ENCODE measurements at regions not wholly inside any gene's neighbourhood (a gene's known extent, or its start where the extent isn't known, plus 50 kb on each side); places are given as distances from the start of the nearest gene placed in this dataset.

- DNase-seq (ENCODE audit: low read depth), result no peak
These were observed 438.1 kb upstream of the CLINT1 start for GRCh38 chr5:158297002-158297527.

- no peak for DNase-seq (ENCODE audit: low read depth)
These were observed 435.8 kb upstream of the CLINT1 start for GRCh38 chr5:158294701-158295100.

- DNase-seq (ENCODE audit: low read depth), result no peak
These were observed 434.0 kb upstream of the CLINT1 start for GRCh38 chr5:158292981-158293380.

DNA sequence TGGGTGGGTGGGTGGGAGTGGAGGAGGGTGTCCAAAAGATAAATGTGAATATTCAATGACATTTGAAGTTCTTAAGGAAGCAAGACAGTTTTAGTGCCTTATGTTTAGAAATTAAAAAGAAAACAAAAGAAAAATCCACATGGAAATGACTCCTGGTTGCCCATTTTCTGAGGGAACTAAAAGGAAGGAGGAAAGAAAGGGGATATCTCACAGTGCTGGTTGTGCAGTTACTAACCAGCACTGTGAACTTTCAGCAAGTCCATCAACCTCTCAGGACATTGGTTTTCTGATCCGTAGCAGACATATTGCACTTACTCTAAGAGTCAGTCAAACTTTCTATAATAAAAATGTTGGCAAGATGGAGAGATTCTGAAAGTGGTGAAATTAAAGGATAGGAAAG, 431.0 kb upstream of the CLINT1 start:
- DNase-seq (ENCODE audit: low read depth), result no peak

GRCh38 chr5:158288272-158288657, 429.3 kb upstream of the CLINT1 start:
- no peak for DNase-seq (ENCODE audit: low read depth)

GRCh38 chr5:158287643-158288271, 428.8 kb upstream of the CLINT1 start:
- DNase-seq (ENCODE audit: low read depth), result peak; percentile 23

- no peak for DNase-seq (ENCODE audit: low read depth)
These were observed 427.9 kb upstream of the CLINT1 start for GRCh38 chr5:158286827-158287226.

- no peak for DNase-seq (ENCODE audit: low read depth)
These were observed 426.8 kb upstream of the CLINT1 start for GRCh38 chr5:158285698-158286097.

- no peak for DNase-seq (ENCODE audit: low read depth)
These were observed 425.3 kb upstream of the CLINT1 start for GRCh38 chr5:158284242-158284641.

GRCh38 chr5:158283397-158283796, 424.5 kb upstream of the CLINT1 start:
- DNase-seq (ENCODE audit: low read depth), result no peak

GRCh38 chr5:158278216-158278925, 419.4 kb upstream of the CLINT1 start:
- no peak for DNase-seq (ENCODE audit: low read depth)

- no peak for DNase-seq (ENCODE audit: low read depth)
These were observed 418.3 kb upstream of the CLINT1 start for GRCh38 chr5:158277276-158277675.

DNA sequence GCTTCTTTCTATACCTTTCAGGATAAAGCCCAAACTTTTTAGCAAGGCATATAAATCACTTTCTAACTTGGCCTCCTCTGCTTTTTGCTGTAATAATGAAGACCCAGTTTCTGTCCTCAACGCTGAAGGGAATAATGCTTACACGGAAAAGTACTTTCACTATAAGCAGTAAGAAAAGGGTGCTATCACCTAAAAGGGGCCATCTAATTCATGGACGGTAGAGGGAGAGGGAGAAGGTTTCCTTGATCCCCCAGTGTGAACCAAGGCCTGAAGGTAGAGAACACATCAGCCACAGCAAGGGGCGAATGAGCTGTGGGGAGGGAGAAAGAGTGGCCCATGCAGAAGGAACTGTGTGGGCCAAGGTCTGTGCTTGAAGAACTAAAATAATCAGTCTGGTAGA, 417.7 kb upstream of the CLINT1 start:
- DNase-seq (ENCODE audit: low read depth), result no peak

DNA sequence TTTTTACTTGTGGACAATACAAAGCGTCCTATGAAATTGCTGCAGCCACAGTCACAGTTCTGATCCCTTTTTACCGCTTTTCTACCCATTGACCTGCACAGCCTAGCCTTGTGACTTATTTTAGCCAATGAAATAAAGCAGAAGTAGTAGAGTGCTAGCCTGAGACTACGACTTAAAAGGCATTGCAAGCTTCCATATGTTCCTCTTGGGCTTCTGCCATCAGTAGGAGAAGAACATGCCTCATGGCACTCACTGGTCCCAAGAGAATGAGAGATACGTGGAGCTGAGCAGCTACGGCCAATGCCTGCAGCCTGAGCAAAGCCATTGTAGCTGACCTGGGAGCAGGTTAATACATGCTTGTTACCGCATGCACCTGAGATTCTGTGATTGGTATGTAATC, 416.6 kb upstream of the CLINT1 start:
- DNase-seq (ENCODE audit: low read depth), result no peak

- no peak for DNase-seq (ENCODE audit: low read depth)
These were observed 414.1 kb upstream of the CLINT1 start for GRCh38 chr5:158273035-158273434.

GRCh38 chr5:158272409-158272808, 413.5 kb upstream of the CLINT1 start:
- DNase-seq (ENCODE audit: low read depth), result no peak

DNA sequence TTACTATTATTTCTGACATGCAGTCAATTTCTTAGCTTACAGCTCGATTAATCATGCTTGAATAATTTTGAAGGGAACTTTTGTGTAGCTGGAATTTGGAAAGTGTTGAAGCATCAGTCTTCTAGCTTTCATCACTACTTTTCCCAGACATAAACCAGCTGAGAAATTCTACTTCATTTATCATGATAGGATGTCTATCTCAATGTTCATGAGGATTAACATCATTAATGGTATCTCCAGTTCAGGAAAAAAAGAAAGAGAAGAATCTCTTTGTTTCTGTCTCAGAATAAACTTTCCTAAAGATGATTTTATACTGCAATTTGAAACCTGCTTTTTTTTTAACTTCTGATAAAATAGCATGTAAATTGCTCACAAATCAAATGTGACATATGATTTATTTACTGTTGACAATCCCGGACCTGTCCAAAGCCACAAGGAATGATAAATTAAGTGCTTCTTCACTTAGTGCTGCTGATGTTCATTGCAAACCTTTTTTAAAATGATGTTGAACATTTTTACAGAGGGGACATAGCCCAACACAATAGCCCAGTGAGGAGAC, 412.1 kb upstream of the CLINT1 start:
- DNase-seq (ENCODE audit: low read depth), result no peak

GRCh38 chr5:158268286-158268685, 409.3 kb upstream of the CLINT1 start:
- no peak for DNase-seq (ENCODE audit: low read depth)

- no peak for DNase-seq (ENCODE audit: low read depth)
These were observed 408.3 kb upstream of the CLINT1 start for GRCh38 chr5:158267228-158267627.

GRCh38 chr5:158265931-158266700, 407.2 kb upstream of the CLINT1 start:
- DNase-seq (ENCODE audit: low read depth), result no peak

- DNase-seq (ENCODE audit: low read depth), result no peak
These were observed 406.4 kb upstream of the CLINT1 start for GRCh38 chr5:158265346-158265745.

DNA sequence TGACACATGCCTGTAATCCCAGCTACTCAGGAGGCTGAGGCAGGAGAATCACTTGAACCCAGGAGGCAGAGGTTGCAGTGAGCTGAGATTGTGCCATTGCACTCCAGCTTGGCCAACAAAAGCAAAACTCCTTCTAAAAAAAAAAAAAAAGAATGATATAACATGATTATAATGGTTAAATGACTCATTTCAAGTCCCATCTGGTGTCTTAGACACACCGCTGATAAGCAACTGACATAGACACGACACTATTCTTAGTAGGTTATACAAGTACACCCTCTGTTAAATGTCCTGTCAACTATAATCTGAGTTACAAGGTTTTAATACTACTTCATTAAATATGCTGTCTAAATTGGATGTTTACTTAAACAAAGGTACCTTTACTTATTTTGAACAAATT, 405.3 kb upstream of the CLINT1 start:
- no peak for DNase-seq (ENCODE audit: low read depth)
